ENCODE measurements at regions not wholly inside any gene's neighbourhood (a gene's known extent, or its start where the extent isn't known, plus 50 kb on each side); places are given as distances from the start of the nearest gene placed in this dataset.

- H3K4me2 ChIP-seq (ENCODE audit: low read length), result no peak overlapping the region
- no peak overlapping the region for H3K9ac ChIP-seq (ENCODE audit: low read length)
- Mint-ChIP-seq H3K27ac (ENCODE audit: unreplicated experiment) (no peak overlapping the region), H3K36me3 (ENCODE audit: low read depth, unreplicated experiment) (no peaks in the 10 kb centered on the region), H3K27me3 (ENCODE audit: low read depth, unreplicated experiment) (peaks cover 2% of the 10 kb centered on the region), H3K4me1 (ENCODE audit: low read depth, unreplicated experiment) (no peaks in the 10 kb centered on the region), H3K9me3 (ENCODE audit: unreplicated experiment) (peaks cover 3% of the 10 kb centered on the region), H3K4me3 (ENCODE audit: unreplicated experiment) (no peak overlapping the region)
- H3K9me3 ChIP-seq (ENCODE audit: insufficient read depth, low read depth, low read length), result no peaks in the 10 kb centered on the region
- H3K79me2 ChIP-seq (ENCODE audit: insufficient read depth, low read length), result no peaks in the 10 kb centered on the region
- no peak for DNase-seq (ENCODE audit: low read depth)
- H3K27ac ChIP-seq (ENCODE audit: low read depth, low read length), result no peak overlapping the region
- no peaks in the 10 kb centered on the region for H4K20me1 ChIP-seq (ENCODE audit: insufficient read depth, low read length)
- no peaks in the 10 kb centered on the region for H3K36me3 ChIP-seq (ENCODE audit: insufficient read depth, low read length)
- no peaks in the 10 kb centered on the region for H3K4me1 ChIP-seq (ENCODE audit: insufficient read depth, low read length)
- no peak for TF ChIP-seq EZH2 (IDR thresholded peaks at IDR 0.05; ENCODE audit: insufficient read depth, low read length)
- no peak for TF ChIP-seq CTCF (IDR thresholded peaks at IDR 0.05; ENCODE audit: insufficient read depth, low read depth, low read length)
- no peaks in the 10 kb centered on the region for H3K27me3 ChIP-seq (ENCODE audit: insufficient read depth, low read length)
- H2AFZ ChIP-seq (ENCODE audit: low read depth, low read length), result no peak overlapping the region
- no peak for FAIRE-seq
- H3K4me3 ChIP-seq (ENCODE audit: insufficient read depth, low read depth, low read length), result no peak overlapping the region
Measured at GRCh38 chr10:84901885-84902284, 573.5 kb downstream of the CCSER2 start.

GRCh38 chr10:84902553-84902952 lies 574.2 kb downstream of the CCSER2 start:
- H3K9me3 Mint-ChIP-seq (ENCODE audit: unreplicated experiment), result peaks cover 3% of the 10 kb centered on the region
- no peaks in the 10 kb centered on the region for H3K4me1 Mint-ChIP-seq (ENCODE audit: low read depth, unreplicated experiment)
- DNase-seq (ENCODE audit: low read depth), result no peak
- TF ChIP-seq EZH2 (IDR thresholded peaks at IDR 0.05; ENCODE audit: insufficient read depth, low read length) (no peak), CTCF (IDR thresholded peaks at IDR 0.05; ENCODE audit: insufficient read depth, low read depth, low read length) (no peak)
- no peak for FAIRE-seq
- Histone ChIP-seq H3K4me2 (ENCODE audit: low read length) (no peak overlapping the region), H2AFZ (ENCODE audit: low read depth, low read length) (no peak overlapping the region), H3K79me2 (ENCODE audit: insufficient read depth, low read length) (no peaks in the 10 kb centered on the region), H3K9me3 (ENCODE audit: insufficient read depth, low read depth, low read length) (no peaks in the 10 kb centered on the region), H4K20me1 (ENCODE audit: insufficient read depth, low read length) (no peaks in the 10 kb centered on the region), H3K4me3 (ENCODE audit: insufficient read depth, low read depth, low read length) (no peak overlapping the region), H3K27me3 (ENCODE audit: insufficient read depth, low read length) (no peaks in the 10 kb centered on the region), H3K9ac (ENCODE audit: low read length) (no peak overlapping the region), H3K27ac (ENCODE audit: low read depth, low read length) (no peak overlapping the region), H3K36me3 (ENCODE audit: insufficient read depth, low read length) (no peaks in the 10 kb centered on the region), H3K4me1 (ENCODE audit: insufficient read depth, low read length) (no peaks in the 10 kb centered on the region)
- H3K27ac Mint-ChIP-seq (ENCODE audit: unreplicated experiment), result no peak overlapping the region
- no peak overlapping the region for H3K4me3 Mint-ChIP-seq (ENCODE audit: unreplicated experiment)
- no peaks in the 10 kb centered on the region for H3K36me3 Mint-ChIP-seq (ENCODE audit: low read depth, unreplicated experiment)
- peaks cover 2% of the 10 kb centered on the region for H3K27me3 Mint-ChIP-seq (ENCODE audit: low read depth, unreplicated experiment)

- no peaks in the 10 kb centered on the region for H3K9me3 ChIP-seq (ENCODE audit: insufficient read depth, low read depth, low read length)
- H2AFZ ChIP-seq (ENCODE audit: low read depth, low read length), result no peak overlapping the region
- H3K27me3 Mint-ChIP-seq (ENCODE audit: low read depth, unreplicated experiment), result peaks cover 2% of the 10 kb centered on the region
- TF ChIP-seq EZH2 (IDR thresholded peaks at IDR 0.05; ENCODE audit: insufficient read depth, low read length) (no peak), CTCF (IDR thresholded peaks at IDR 0.05; ENCODE audit: insufficient read depth, low read depth, low read length) (no peak)
- no peak overlapping the region for H3K4me3 ChIP-seq (ENCODE audit: insufficient read depth, low read depth, low read length)
- H4K20me1 ChIP-seq (ENCODE audit: insufficient read depth, low read length), result no peaks in the 10 kb centered on the region
- H3K79me2 ChIP-seq (ENCODE audit: insufficient read depth, low read length), result no peaks in the 10 kb centered on the region
- no peaks in the 10 kb centered on the region for H3K27me3 ChIP-seq (ENCODE audit: insufficient read depth, low read length)
- DNase-seq (ENCODE audit: low read depth), result no peak
- H3K27ac ChIP-seq (ENCODE audit: low read depth, low read length), result no peak overlapping the region
- H3K36me3 Mint-ChIP-seq (ENCODE audit: low read depth, unreplicated experiment), result no peaks in the 10 kb centered on the region
- peaks cover 7% of the 10 kb centered on the region for H3K4me1 Mint-ChIP-seq (ENCODE audit: low read depth, unreplicated experiment)
- no peak overlapping the region for H3K4me2 ChIP-seq (ENCODE audit: low read length)
- no peaks in the 10 kb centered on the region for H3K36me3 ChIP-seq (ENCODE audit: insufficient read depth, low read length)
- no peak for FAIRE-seq
- H3K9me3 Mint-ChIP-seq (ENCODE audit: unreplicated experiment), result peaks cover 3% of the 10 kb centered on the region
- no peak overlapping the region for H3K9ac ChIP-seq (ENCODE audit: low read length)
- H3K27ac Mint-ChIP-seq (ENCODE audit: unreplicated experiment), result no peak overlapping the region
- H3K4me1 ChIP-seq (ENCODE audit: insufficient read depth, low read length), result no peaks in the 10 kb centered on the region
- H3K4me3 Mint-ChIP-seq (ENCODE audit: unreplicated experiment), result no peak overlapping the region
Measured at GRCh38 chr10:84903320-84903719, 574.9 kb downstream of the CCSER2 start.
